NT2/D1 (cell line): ENCODE measurements at regions not wholly inside any gene's neighbourhood (a gene's known extent, or its start where the extent isn't known, plus 50 kb on each side); places are given as distances from the start of the nearest gene placed in this dataset.

Experiments used
- SUZ12 ChIP-seq: IDR thresholded peaks from 2 replicates; pipeline ENCODE4 v1.6.1; 2011; ENCODE audit not compliant: insufficient read length, insufficient read depth; ENCODE audit errors: extremely low read depth
- YY1 ChIP-seq: IDR thresholded peaks from 2 replicates; pipeline ENCODE4 v1.6.1; 2011; ENCODE audit not compliant: insufficient read length, insufficient read depth
- ZNF274 ChIP-seq: IDR thresholded peaks from 2 replicates; pipeline ENCODE4 v1.6.1; 2011; ENCODE audit warnings: mild to moderate bottlenecking, low read depth, low read length

DNA sequence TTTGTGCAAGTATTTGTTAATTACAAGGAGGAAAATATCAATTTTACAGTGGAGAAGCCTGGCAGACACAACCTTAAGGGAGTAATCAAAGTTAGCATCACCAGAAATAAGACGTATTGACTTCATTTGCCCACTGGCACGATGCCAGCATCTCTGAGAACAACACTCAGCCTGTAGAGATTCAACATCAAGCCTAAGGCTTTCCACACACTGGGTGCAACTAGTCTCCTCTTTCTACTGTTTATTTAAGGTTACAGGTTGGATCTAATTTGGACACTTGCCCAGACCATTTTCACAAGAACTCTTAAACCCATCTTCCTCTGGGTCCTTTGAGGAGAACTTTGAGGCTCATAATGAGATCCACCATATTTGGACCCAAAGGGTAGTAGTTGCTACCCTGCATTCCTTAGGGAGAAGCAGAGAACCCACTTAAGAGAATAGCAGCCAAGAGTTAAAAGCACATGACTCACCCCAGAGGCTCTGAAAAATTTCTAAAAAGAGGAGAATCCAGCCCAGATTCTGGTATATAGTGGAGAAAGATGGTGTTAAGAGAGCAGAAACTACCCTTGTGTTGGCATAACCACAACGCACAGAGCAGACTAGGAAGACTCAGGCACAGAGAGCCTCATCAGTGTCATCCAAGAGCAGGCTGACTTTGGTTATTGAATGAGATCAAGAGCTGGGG is 97.3 kb downstream of the CCDC71L start:
- TF ChIP-seq YY1 (no peak), ZNF274 (no peak), SUZ12 (no peak)
